ENCODE measurements at regions not wholly inside any gene's neighbourhood (a gene's known extent, or its start where the extent isn't known, plus 50 kb on each side); places are given as distances from the start of the nearest gene placed in this dataset.
A peak's percentile ranks its signal among the peaks of the same experiment; 100 is the strongest.

GRCh38 chr3:88434001-88434400 lies 284.2 kb downstream of the C3orf38 start:
- Histone ChIP-seq H3K36me3 (ENCODE audit: control insufficient read depth, insufficient read depth, low read length) (no peaks in the 10 kb centered on the region), H3K27me3 (ENCODE audit: control insufficient read depth, insufficient read depth, low read length) (no peaks in the 10 kb centered on the region), H3K9me3 (replicated peaks; ENCODE audit: control insufficient read depth, low read depth, low read length) (no peaks in the 10 kb centered on the region), H3K27ac (ENCODE audit: low read length) (no peak overlapping the region), H3K4me3 (ENCODE audit: low read length) (no peak overlapping the region), H3K4me1 (ENCODE audit: control insufficient read depth, insufficient read depth, low read length) (peaks cover 2% of the 10 kb centered on the region)
- no CpG with 5 or more reads among the region's 2 CpGs for WGBS (ENCODE audit: insufficient coverage)
- DNase-seq: no peak

GRCh38 chr3:88440701-88441100 lies 290.9 kb downstream of the C3orf38 start:
- H3K27ac ChIP-seq (ENCODE audit: low read length): peak overlapping the region; percentile 0
- H3K9me3 ChIP-seq (replicated peaks; ENCODE audit: control insufficient read depth, low read depth, low read length): no peaks in the 10 kb centered on the region
- H3K4me1 ChIP-seq (ENCODE audit: control insufficient read depth, insufficient read depth, low read length): no peaks in the 10 kb centered on the region
- no CpG with 5 or more reads among the region's 1 CpG for WGBS (ENCODE audit: insufficient coverage)
- no peak overlapping the region for H3K4me3 ChIP-seq (ENCODE audit: low read length)
- H3K27me3 ChIP-seq (ENCODE audit: control insufficient read depth, insufficient read depth, low read length): no peaks in the 10 kb centered on the region
- peak; percentile 65 for DNase-seq
- no peaks in the 10 kb centered on the region for H3K36me3 ChIP-seq (ENCODE audit: control insufficient read depth, insufficient read depth, low read length)

DNA sequence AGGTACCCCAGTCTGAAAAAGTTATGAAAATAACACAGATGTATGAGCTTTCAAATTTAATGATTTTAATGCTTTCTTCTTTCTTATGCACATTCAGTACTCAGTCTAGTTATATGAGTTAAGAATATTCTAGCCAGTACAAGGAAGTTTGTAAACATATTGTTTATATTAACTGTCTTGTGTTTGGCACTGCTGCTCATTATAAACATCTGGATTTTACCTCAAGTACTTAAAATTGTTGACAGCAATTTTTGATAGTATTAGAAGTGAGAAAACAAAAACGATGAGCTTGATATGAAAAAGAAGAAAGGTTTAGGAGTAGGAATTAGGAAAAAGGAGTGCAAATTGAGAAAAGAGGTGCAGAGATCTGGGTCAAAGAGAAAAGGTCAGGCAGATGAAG lies 293.3 kb downstream of the C3orf38 start:
- WGBS (ENCODE audit: insufficient coverage): 43% methylated on average over 1 of the region's 1 CpG
- no peaks in the 10 kb centered on the region for H3K27me3 ChIP-seq (ENCODE audit: control insufficient read depth, insufficient read depth, low read length)
- peak; percentile 59 for DNase-seq
- H3K36me3 ChIP-seq (ENCODE audit: control insufficient read depth, insufficient read depth, low read length): no peaks in the 10 kb centered on the region
- no peak overlapping the region for H3K4me3 ChIP-seq (ENCODE audit: low read length)
- H3K4me1 ChIP-seq (ENCODE audit: control insufficient read depth, insufficient read depth, low read length): no peaks in the 10 kb centered on the region
- H3K27ac ChIP-seq (ENCODE audit: low read length): peak overlapping the region; percentile 63
- no peaks in the 10 kb centered on the region for H3K9me3 ChIP-seq (replicated peaks; ENCODE audit: control insufficient read depth, low read depth, low read length)

DNA sequence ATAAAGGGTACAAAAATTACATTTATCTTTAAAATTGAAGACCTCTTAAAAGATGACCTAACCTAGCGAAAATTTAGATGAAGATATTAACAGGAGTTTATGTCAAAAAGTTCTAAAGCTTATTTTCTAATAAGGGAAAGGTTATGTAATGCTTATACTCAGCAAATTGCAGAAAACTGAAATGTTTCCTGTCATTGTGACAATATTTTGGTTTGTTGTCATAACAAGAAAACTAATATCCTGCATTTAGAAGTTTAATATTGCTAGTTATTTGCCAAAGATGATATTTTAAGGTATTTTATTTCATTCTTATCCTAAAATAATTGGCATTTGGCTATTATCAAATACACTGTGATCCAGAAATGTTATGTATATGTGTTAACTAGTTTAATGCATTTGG lies 294.5 kb downstream of the C3orf38 start:
- no CpG with 5 or more reads among the region's 1 CpG for WGBS (ENCODE audit: insufficient coverage)
- H3K4me3 ChIP-seq (ENCODE audit: low read length): no peak overlapping the region
- peak; percentile 88 for DNase-seq
- H3K4me1 ChIP-seq (ENCODE audit: control insufficient read depth, insufficient read depth, low read length): no peaks in the 10 kb centered on the region
- H3K9me3 ChIP-seq (replicated peaks; ENCODE audit: control insufficient read depth, low read depth, low read length): no peaks in the 10 kb centered on the region
- H3K27ac ChIP-seq (ENCODE audit: low read length): peak overlapping the region; percentile 39
- no peaks in the 10 kb centered on the region for H3K27me3 ChIP-seq (ENCODE audit: control insufficient read depth, insufficient read depth, low read length)
- H3K36me3 ChIP-seq (ENCODE audit: control insufficient read depth, insufficient read depth, low read length): no peaks in the 10 kb centered on the region

DNA sequence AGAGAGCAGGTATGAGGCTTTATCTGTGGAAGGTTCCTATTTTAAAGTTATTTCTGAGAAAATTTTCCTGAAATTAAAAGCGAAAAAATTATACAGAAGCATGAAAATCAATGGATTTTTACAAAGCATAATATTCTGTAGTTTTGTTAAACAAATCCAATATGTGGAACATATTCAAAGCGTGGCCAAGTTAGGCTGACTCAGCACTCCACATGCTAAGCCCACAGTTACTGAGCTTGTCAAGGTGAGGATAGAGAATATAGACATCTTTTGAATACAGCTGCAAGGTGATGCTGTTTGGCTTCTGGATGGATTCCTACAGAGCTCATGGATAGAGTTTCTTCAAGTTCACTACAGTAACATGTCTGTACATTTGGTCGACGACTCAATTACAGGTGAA lies 302.5 kb downstream of the C3orf38 start:
- Histone ChIP-seq H3K36me3 (ENCODE audit: control insufficient read depth, insufficient read depth, low read length) (no peaks in the 10 kb centered on the region), H3K27ac (ENCODE audit: low read length) (no peak overlapping the region), H3K4me1 (ENCODE audit: control insufficient read depth, insufficient read depth, low read length) (no peaks in the 10 kb centered on the region), H3K9me3 (replicated peaks; ENCODE audit: control insufficient read depth, low read depth, low read length) (no peaks in the 10 kb centered on the region), H3K27me3 (ENCODE audit: control insufficient read depth, insufficient read depth, low read length) (no peaks in the 10 kb centered on the region), H3K4me3 (ENCODE audit: low read length) (no peak overlapping the region)
- no CpG with 5 or more reads among the region's 4 CpGs for WGBS (ENCODE audit: insufficient coverage)
- DNase-seq: no peak

DNA sequence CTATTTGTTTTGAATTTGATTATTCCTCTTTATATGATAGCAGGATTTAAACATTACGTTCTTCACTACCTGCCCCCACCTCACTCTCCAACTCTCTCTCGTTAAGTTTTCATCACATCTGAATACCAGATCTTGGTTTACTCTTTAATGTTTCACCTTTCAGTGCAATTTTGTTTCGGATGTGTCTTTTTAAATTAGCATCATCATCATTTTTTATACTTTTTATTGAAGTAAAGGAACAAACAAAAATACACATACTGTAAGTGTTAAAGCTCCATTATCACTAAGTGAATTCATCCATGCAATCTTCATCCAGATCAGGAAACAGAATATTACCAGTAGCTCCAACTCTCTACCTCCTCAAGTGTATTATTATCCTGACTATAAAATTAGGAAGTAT lies 310.6 kb downstream of the C3orf38 start:
- Histone ChIP-seq H3K4me3 (ENCODE audit: low read length) (no peak overlapping the region), H3K36me3 (ENCODE audit: control insufficient read depth, insufficient read depth, low read length) (no peaks in the 10 kb centered on the region), H3K4me1 (ENCODE audit: control insufficient read depth, insufficient read depth, low read length) (no peaks in the 10 kb centered on the region), H3K27me3 (ENCODE audit: control insufficient read depth, insufficient read depth, low read length) (no peaks in the 10 kb centered on the region), H3K9me3 (replicated peaks; ENCODE audit: control insufficient read depth, low read depth, low read length) (no peaks in the 10 kb centered on the region), H3K27ac (ENCODE audit: low read length) (no peak overlapping the region)
- no peak for DNase-seq
- WGBS (ENCODE audit: insufficient coverage): no CpG with 5 or more reads among the region's 3 CpGs

- H3K36me3 ChIP-seq (ENCODE audit: control insufficient read depth, insufficient read depth, low read length): no peaks in the 10 kb centered on the region
- no peaks in the 10 kb centered on the region for H3K4me1 ChIP-seq (ENCODE audit: control insufficient read depth, insufficient read depth, low read length)
- H3K27me3 ChIP-seq (ENCODE audit: control insufficient read depth, insufficient read depth, low read length): no peaks in the 10 kb centered on the region
- H3K9me3 ChIP-seq (replicated peaks; ENCODE audit: control insufficient read depth, low read depth, low read length): no peaks in the 10 kb centered on the region
- H3K27ac ChIP-seq (ENCODE audit: low read length): no peak overlapping the region
- no peak overlapping the region for H3K4me3 ChIP-seq (ENCODE audit: low read length)
- DNase-seq: peak; percentile 63
Observed at GRCh38 chr3:88462230-88462629, 312.5 kb downstream of the C3orf38 start.

GRCh38 chr3:88467191-88467590 lies 317.4 kb downstream of the C3orf38 start:
- Histone ChIP-seq H3K4me3 (ENCODE audit: low read length) (no peak overlapping the region), H3K9me3 (replicated peaks; ENCODE audit: control insufficient read depth, low read depth, low read length) (no peaks in the 10 kb centered on the region), H3K27ac (ENCODE audit: low read length) (no peak overlapping the region), H3K36me3 (ENCODE audit: control insufficient read depth, insufficient read depth, low read length) (no peaks in the 10 kb centered on the region), H3K4me1 (ENCODE audit: control insufficient read depth, insufficient read depth, low read length) (no peaks in the 10 kb centered on the region), H3K27me3 (ENCODE audit: control insufficient read depth, insufficient read depth, low read length) (no peaks in the 10 kb centered on the region)
- DNase-seq: no peak
- WGBS (ENCODE audit: insufficient coverage): no CpG with 5 or more reads among the region's 5 CpGs

DNA sequence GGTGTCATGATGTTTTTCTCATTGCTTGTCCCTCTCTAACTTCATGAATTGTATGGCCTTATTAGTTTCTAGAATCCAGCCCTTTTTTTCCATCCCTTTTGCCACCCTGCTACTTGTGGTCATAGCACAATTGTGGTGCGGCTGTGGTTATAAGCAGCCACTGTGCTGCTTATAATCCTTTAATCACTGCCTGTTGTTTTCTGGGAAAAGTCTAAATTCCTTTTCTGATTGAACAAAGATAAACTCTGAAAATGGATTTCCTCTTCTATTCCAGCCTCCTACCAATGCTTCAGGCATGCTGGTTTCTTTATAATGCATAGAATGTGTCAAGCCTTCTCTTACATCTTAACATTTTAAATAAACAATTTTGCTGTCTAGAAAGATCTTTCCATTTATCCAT lies 319.5 kb downstream of the C3orf38 start:
- H3K36me3 ChIP-seq (ENCODE audit: control insufficient read depth, insufficient read depth, low read length): no peaks in the 10 kb centered on the region

DNA sequence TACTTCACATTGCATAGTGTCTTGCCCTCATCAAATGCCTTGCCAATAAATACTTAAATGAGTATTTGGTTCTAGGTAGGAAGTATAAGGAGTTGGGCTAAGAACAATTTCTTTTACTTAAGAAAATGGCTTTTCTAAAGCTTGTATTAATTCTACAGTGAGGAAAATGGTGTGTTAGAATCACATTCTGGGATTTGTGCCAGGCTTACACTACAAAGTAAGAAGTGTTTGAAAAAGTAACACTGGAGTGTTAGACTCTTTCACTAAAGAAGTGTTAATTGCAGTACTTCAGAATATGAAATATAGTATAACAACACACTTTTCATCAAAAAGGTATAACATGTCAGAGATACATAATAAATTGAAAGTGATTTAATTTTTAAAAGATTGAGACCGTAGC lies 328.7 kb downstream of the C3orf38 start:
- H3K36me3 ChIP-seq (ENCODE audit: control insufficient read depth, insufficient read depth, low read length): no peaks in the 10 kb centered on the region
- H3K4me1 ChIP-seq (ENCODE audit: control insufficient read depth, insufficient read depth, low read length): no peaks in the 10 kb centered on the region
- DNase-seq: no peak
- H3K4me3 ChIP-seq (ENCODE audit: low read length): no peak overlapping the region
- no peaks in the 10 kb centered on the region for H3K9me3 ChIP-seq (replicated peaks; ENCODE audit: control insufficient read depth, low read depth, low read length)
- H3K27me3 ChIP-seq (ENCODE audit: control insufficient read depth, insufficient read depth, low read length): no peaks in the 10 kb centered on the region
- no CpG with 5 or more reads among the region's 1 CpG for WGBS (ENCODE audit: insufficient coverage)
- H3K27ac ChIP-seq (ENCODE audit: low read length): no peak overlapping the region

More for the DNA sequence above, 319.5 kb downstream of the C3orf38 start:
- no peak for DNase-seq
- no peak overlapping the region for H3K27ac ChIP-seq (ENCODE audit: low read length)
- H3K9me3 ChIP-seq (replicated peaks; ENCODE audit: control insufficient read depth, low read depth, low read length): no peaks in the 10 kb centered on the region
- no peaks in the 10 kb centered on the region for H3K27me3 ChIP-seq (ENCODE audit: control insufficient read depth, insufficient read depth, low read length)
- H3K4me3 ChIP-seq (ENCODE audit: low read length): no peak overlapping the region
- H3K4me1 ChIP-seq (ENCODE audit: control insufficient read depth, insufficient read depth, low read length): no peaks in the 10 kb centered on the region
- WGBS (ENCODE audit: insufficient coverage): no CpG with 5 or more reads among the region's 1 CpG

- Histone ChIP-seq H3K27ac (ENCODE audit: low read length) (no peak overlapping the region), H3K4me1 (ENCODE audit: control insufficient read depth, insufficient read depth, low read length) (no peaks in the 10 kb centered on the region), H3K36me3 (ENCODE audit: control insufficient read depth, insufficient read depth, low read length) (no peaks in the 10 kb centered on the region), H3K27me3 (ENCODE audit: control insufficient read depth, insufficient read depth, low read length) (no peaks in the 10 kb centered on the region), H3K4me3 (ENCODE audit: low read length) (no peak overlapping the region), H3K9me3 (replicated peaks; ENCODE audit: control insufficient read depth, low read depth, low read length) (no peaks in the 10 kb centered on the region)
- peak; percentile 16 for DNase-seq
- no CpG with 5 or more reads among the region's 3 CpGs for WGBS (ENCODE audit: insufficient coverage)
Observed at GRCh38 chr3:88480822-88481221, 331.1 kb downstream of the C3orf38 start.
